DOHH2 (cell line): ENCODE measurements at regions not wholly inside any gene's neighbourhood (a gene's known extent, or its start where the extent isn't known, plus 50 kb on each side); places are given as distances from the start of the nearest gene placed in this dataset.

ENCODE experiments used
- EZH2phosphoT487 ChIP-seq: fragments of 200-600 bp; sonication (generic); IDR thresholded peaks from 2 replicates; pipeline ENCODE4 v1.6.1; 2017; ENCODE audit warnings: borderline replicate concordance, mild to moderate bottlenecking, antibody characterized with exemption, low read length, moderate library complexity, mixed read lengths
- TF ChIP-seq, protein P1 (sequence below): fragments of 200-600 bp; sonication (generic); IDR thresholded peaks from one replicate; pipeline ENCODE4 v1.5.1; 2014; ENCODE audit warnings: antibody characterized with exemption, mild to moderate bottlenecking, low read depth, low read length; ENCODE audit not compliant: poor library complexity, severe bottlenecking

DNA sequence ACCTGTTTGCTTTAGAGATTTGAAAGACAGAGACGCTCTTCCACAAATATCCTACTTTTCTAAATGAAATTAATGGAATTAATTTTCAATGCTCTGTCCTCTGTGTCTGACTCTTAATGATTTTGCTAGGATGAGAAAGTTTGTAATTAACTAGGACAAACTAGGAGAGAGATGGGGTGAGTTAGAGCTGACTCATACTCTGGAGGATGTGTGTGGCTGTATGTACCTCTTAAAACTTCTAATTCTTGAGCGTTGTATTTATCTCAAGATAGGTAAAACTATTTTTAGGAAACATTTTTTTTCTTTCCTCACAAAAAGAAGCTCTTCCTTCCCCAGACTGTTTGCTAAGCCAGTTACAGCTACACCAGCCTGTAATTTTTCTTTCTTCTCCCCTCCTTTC, 178.8 kb upstream of the ANKRD30A start:
- TF ChIP-seq, protein P1, sequence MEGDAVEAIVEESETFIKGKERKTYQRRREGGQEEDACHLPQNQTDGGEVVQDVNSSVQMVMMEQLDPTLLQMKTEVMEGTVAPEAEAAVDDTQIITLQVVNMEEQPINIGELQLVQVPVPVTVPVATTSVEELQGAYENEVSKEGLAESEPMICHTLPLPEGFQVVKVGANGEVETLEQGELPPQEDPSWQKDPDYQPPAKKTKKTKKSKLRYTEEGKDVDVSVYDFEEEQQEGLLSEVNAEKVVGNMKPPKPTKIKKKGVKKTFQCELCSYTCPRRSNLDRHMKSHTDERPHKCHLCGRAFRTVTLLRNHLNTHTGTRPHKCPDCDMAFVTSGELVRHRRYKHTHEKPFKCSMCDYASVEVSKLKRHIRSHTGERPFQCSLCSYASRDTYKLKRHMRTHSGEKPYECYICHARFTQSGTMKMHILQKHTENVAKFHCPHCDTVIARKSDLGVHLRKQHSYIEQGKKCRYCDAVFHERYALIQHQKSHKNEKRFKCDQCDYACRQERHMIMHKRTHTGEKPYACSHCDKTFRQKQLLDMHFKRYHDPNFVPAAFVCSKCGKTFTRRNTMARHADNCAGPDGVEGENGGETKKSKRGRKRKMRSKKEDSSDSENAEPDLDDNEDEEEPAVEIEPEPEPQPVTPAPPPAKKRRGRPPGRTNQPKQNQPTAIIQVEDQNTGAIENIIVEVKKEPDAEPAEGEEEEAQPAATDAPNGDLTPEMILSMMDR: no peak
- TF ChIP-seq EZH2phosphoT487: no peak
